Stomach (tissue), 4 donors: ENCODE measurements at regions not wholly inside any gene's neighbourhood (a gene's known extent, or its start where the extent isn't known, plus 50 kb on each side); places are given as distances from the start of the nearest gene placed in this dataset.

Experiments used
- small RNA-seq, 4 donors: library from RNA; depleted of rRNA; stranded (forward); fragments of <200 nt; gene quantifications; one replicate each; pipeline ENCODE3, GENCODE V24; 2016

Small RNAs in the stretch of these regions (small RNA-seq; reads per million reads assigned to genes)
- gene AC140725.2 (0 reads per million in 4 donors), gene MIR6859-3 (0 reads per million in 4 donors)
